IPS-NIHi11 (cell line): ENCODE measurements at regions not wholly inside any gene's neighbourhood (a gene's known extent, or its start where the extent isn't known, plus 50 kb on each side); places are given as distances from the start of the nearest gene placed in this dataset.
"Not testable (repeated sequence)": the region's sequence is repeated elsewhere in the genome, so short reads cannot be mapped to it uniquely, and the experiment has no call there.

ENCODE experiments used
- DNase-seq: peaks from one replicate; pipeline ENCODE4 v3.0.0; 2012; ENCODE audit warnings: mixed read lengths, low spot score

GRCh38 chr9:71270554-71270953 lies 149.1 kb upstream of the TRPM3 start:
- no peak for DNase-seq

- no peak for DNase-seq
Observed at GRCh38 chr9:71269859-71270258, 148.4 kb upstream of the TRPM3 start.

- no peak for DNase-seq
Observed at GRCh38 chr9:71268871-71269635, 147.6 kb upstream of the TRPM3 start.

- no peak for DNase-seq
Observed at GRCh38 chr9:71263451-71263850, 142.0 kb upstream of the TRPM3 start.

- not testable (repeated sequence) for DNase-seq
Observed at GRCh38 chr9:71260419-71260818, 139.0 kb upstream of the TRPM3 start.

- no peak for DNase-seq
Observed at GRCh38 chr9:71254592-71255277, 133.3 kb upstream of the TRPM3 start.

GRCh38 chr9:71253011-71253410 lies 131.6 kb upstream of the TRPM3 start:
- DNase-seq, result no peak

- peak; percentile 52 for DNase-seq
Observed at GRCh38 chr9:71250581-71250980, 129.2 kb upstream of the TRPM3 start.

- DNase-seq, result peak; percentile 60
Observed at GRCh38 chr9:71249729-71250317, 128.4 kb upstream of the TRPM3 start.

- DNase-seq, result no peak
Observed at GRCh38 chr9:71245651-71246050, 124.2 kb upstream of the TRPM3 start.

GRCh38 chr9:71243951-71244350 lies 122.5 kb upstream of the TRPM3 start:
- DNase-seq, result peak; percentile 17

- no peak for DNase-seq
Observed at GRCh38 chr9:71242081-71242480, 120.7 kb upstream of the TRPM3 start.

- no peak for DNase-seq
Observed at GRCh38 chr9:71237051-71237450, 115.6 kb upstream of the TRPM3 start.

GRCh38 chr9:71233646-71234045 lies 112.2 kb upstream of the TRPM3 start:
- no peak for DNase-seq

GRCh38 chr9:71223953-71224538 lies 102.6 kb upstream of the TRPM3 start:
- no peak for DNase-seq

- no peak for DNase-seq
Observed at GRCh38 chr9:71218774-71219173, 97.4 kb upstream of the TRPM3 start.

- no peak for DNase-seq
Observed at GRCh38 chr9:71213633-71214032, 92.2 kb upstream of the TRPM3 start.

- no peak for DNase-seq
Observed at GRCh38 chr9:71210326-71210725, 88.9 kb upstream of the TRPM3 start.

GRCh38 chr9:71209890-71210289 lies 88.5 kb upstream of the TRPM3 start:
- DNase-seq, result no peak

GRCh38 chr9:71202931-71203330 lies 81.5 kb upstream of the TRPM3 start:
- no peak for DNase-seq

GRCh38 chr9:71191708-71192107 lies 70.3 kb upstream of the TRPM3 start:
- DNase-seq, result no peak

GRCh38 chr9:71183251-71183650 lies 61.8 kb upstream of the TRPM3 start:
- DNase-seq, result no peak

GRCh38 chr9:71179183-71179582 lies 57.8 kb upstream of the TRPM3 start:
- no peak for DNase-seq
